Adrenal gland (tissue), 9 donors: ENCODE measurements at regions not wholly inside any gene's neighbourhood (a gene's known extent, or its start where the extent isn't known, plus 50 kb on each side); places are given as distances from the start of the nearest gene placed in this dataset.

Experiments
- DNase-seq, 7 donors: peaks; one replicate each; pipeline ENCODE4 v3.0.0-alpha.2; 2019 to 2020
- H3K27ac ChIP-seq, 5 donors: fragments of 200-600 bp; sonication (generic) in 4 of 5; 1 replicate in 3 of 5; 2 replicates in 2 of 5; pipeline versions ENCODE4 v1.5.1 to v1.8.0; 2016 to 2020; ENCODE audit warnings: mild to moderate bottlenecking in 1 of 5
- H3K27me3 ChIP-seq: fragments of 200-600 bp; 2 replicates; pipeline ENCODE4 v1.8.0; 2021
- H3K36me3 ChIP-seq, 2 donors: fragments of 200-600 bp; replicated peaks in 1 of 2; 1 replicate in 1 of 2; 2 replicates in 1 of 2; pipeline versions ENCODE4 v1.5.1 to v1.8.0; 2018 to 2022
- H3K4me1 ChIP-seq, 2 donors: fragments of 200-600 bp; replicated peaks in 1 of 2; 1 replicate in 1 of 2; 2 replicates in 1 of 2; pipeline versions ENCODE4 v1.5.1 to v1.8.0; 2018 to 2021
- H3K4me3 ChIP-seq, 4 donors: fragments of 200-600 bp; sonication (generic) in 3 of 4; one replicate each; pipeline ENCODE4 v1.5.1; 2016 to 2018
- H3K9me3 ChIP-seq, 3 donors: fragments of 200-600 bp; sonication (generic) in 1 of 3; replicated peaks in 1 of 3; 1 replicate in 2 of 3; 2 replicates in 1 of 3; pipeline versions ENCODE4 v1.5.1 to v1.8.0; 2016 to 2021
- CTCF ChIP-seq, 6 experiments: fragments of 450-650 bp in 4 of 6; fragments of 200-600 bp in 2 of 6; sonication (generic) in 1 of 6; IDR thresholded peaks; 1 replicate in 5 of 6; 2 replicates in 1 of 6; pipeline versions ENCODE4 v1.5.1 to v1.8.0; 2016 to 2021; ENCODE audit warnings: antibody characterized with exemption in 6 of 6, mild to moderate bottlenecking in 2 of 6, moderate library complexity in 1 of 6
- POLR2A ChIP-seq, 2 donors: fragments of 450-650 bp; IDR thresholded peaks; one replicate each; pipeline ENCODE4 v1.6.1; 2017; ENCODE audit warnings: antibody characterized with exemption in 2 of 2, mild to moderate bottlenecking in 2 of 2, moderate library complexity in 1 of 2
- WGBS, 4 donors: extraction: QIAGEN DNeasy Blood & Tissue Kit in 2 of 4; methylation state at CpG; one replicate each; pipeline versions ENCODE4 v1.1.5 to v1.1.7; 2013 to 2017; 5-methylcytosine and 5-hydroxymethylcytosine counted together
- intact Hi-C, 2 donors: fragments of 100-400 bp; cut with DNase I; formaldehyde crosslinking; loops; one replicate each; pipeline versions ENCODE4 v1.14.1 to v1.15.0; 2022 to 2023
- donor health status: healthy with polysubstance abuse.
- donor health status: Bipolar disorder and iron deficiency.
- donor health status: DM: yes; HTN: yes; CAD: no.
- donor health status: DM: no; HTN: no; CAD: no.
- donor health status: DM: no; HTN: no; CAD: no.

DNA sequence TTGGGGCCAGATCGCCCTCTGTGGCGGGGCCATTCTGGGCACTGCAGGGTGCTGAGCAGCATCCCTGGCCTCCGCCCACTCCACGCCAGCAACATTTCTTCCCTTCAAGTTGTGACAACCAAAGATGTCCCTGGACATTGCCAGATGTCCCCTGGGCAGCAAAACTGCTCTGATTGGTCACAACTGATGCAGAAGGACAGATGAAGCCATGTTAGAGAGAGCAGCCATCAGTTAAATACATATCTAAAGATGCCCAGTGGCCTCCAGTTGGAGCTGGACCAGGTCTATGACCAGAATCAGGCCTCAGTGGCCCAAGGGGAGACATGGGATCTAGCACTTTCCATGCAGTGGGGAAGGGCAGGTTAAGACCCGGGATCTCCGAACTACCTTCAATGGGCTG, 125.7 kb downstream of the PTPRS start:
- H3K36me3 ChIP-seq = peaks cover 0 to 95% of the 10 kb centered on the region in 2 donors
- no peaks in the 10 kb centered on the region for H3K9me3 ChIP-seq
- intact Hi-C loops = no loop called here
- DNase-seq = no peak
- H3K4me1 ChIP-seq = no peaks in the 10 kb centered on the region
- H3K27ac ChIP-seq = no peak overlapping the region
- TF ChIP-seq POLR2A (IDR thresholded peaks at IDR 0.05) (no peak), CTCF (IDR thresholded peaks at IDR 0.05) (no peak)
- no peak overlapping the region for H3K4me3 ChIP-seq
- 83 to 97% (median 87%) methylated on average over 5 to 6 of the region's 6 CpGs for WGBS, 4 donors
- H3K27me3 ChIP-seq = no peaks in the 10 kb centered on the region

DNA sequence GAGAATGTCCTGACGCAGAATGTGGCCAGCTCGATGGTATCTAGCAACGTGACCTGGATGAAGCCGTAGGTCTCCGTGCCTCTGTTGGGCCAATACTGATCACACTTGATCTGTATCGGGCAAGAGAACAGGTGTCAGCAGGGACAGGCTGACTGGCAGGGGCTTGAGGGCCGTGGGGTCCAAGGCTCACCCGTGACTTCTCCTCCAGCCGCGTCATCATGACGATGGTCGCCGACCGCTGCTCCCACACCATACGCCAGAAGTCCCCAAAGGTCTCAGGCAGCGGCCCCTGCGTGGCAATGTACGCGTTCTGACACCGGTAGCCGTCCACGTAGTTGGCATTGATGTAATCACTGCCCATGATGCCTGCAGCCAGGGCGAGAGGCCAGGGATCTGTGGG, 126.2 kb downstream of the PTPRS start:
- Histone ChIP-seq H3K27me3 (no peaks in the 10 kb centered on the region), H3K36me3 (peaks cover 0 to 94% of the 10 kb centered on the region in 2 donors), H3K9me3 (no peaks in the 10 kb centered on the region), H3K4me1 (no peaks in the 10 kb centered on the region), H3K27ac (no peak overlapping the region), H3K4me3 (no peak overlapping the region)
- intact Hi-C loops = no loop called here
- no peak for TF ChIP-seq CTCF (IDR thresholded peaks at IDR 0.05)
- TF ChIP-seq POLR2A (IDR thresholded peaks at IDR 0.05) = no peak
- DNase-seq = no peak
- 96 to 97% (median 96%) methylated on average over 12 to 23 of the region's 23 CpGs for WGBS, 4 donors

GRCh38 chr19:5213667-5214066, 126.9 kb downstream of the PTPRS start:
- Histone ChIP-seq H3K36me3 (peaks cover 0 to 87% of the 10 kb centered on the region in 2 donors), H3K27ac (no peak overlapping the region), H3K4me3 (no peak overlapping the region), H3K4me1 (no peaks in the 10 kb centered on the region), H3K9me3 (no peaks in the 10 kb centered on the region), H3K27me3 (no peaks in the 10 kb centered on the region)
- intact Hi-C loops = no loop called here
- TF ChIP-seq POLR2A (IDR thresholded peaks at IDR 0.05) (no peak), CTCF (IDR thresholded peaks at IDR 0.05) (no peak)
- 95 to 98% (median 96%) methylated on average over 3 of the region's 3 CpGs for WGBS, 4 donors
- no peak for DNase-seq

GRCh38 chr19:5212101-5212500, 128.5 kb downstream of the PTPRS start:
- no peak for TF ChIP-seq POLR2A (IDR thresholded peaks at IDR 0.05)
- TF ChIP-seq CTCF (IDR thresholded peaks at IDR 0.05) = no peak
- Histone ChIP-seq H3K4me3 (no peak overlapping the region), H3K36me3 (peaks cover 0 to 78% of the 10 kb centered on the region in 2 donors), H3K27ac (no peak overlapping the region), H3K4me1 (no peaks in the 10 kb centered on the region), H3K27me3 (no peaks in the 10 kb centered on the region), H3K9me3 (no peaks in the 10 kb centered on the region)
- 91 to 96% (median 95%) methylated on average over 24 to 30 of the region's 30 CpGs for WGBS, 4 donors
- intact Hi-C loops = no loop called here
- no peak for DNase-seq
